ENCODE measurements at regions not wholly inside any gene's neighbourhood (a gene's known extent, or its start where the extent isn't known, plus 50 kb on each side); places are given as distances from the start of the nearest gene placed in this dataset.

GRCh38 chr2:200255549-200255948 lies 50.9 kb upstream of the SPATS2L start:
- no peak for DNase-seq (ENCODE audit: low read depth)

Data from ELR (cell line).